ENCODE measurements at regions not wholly inside any gene's neighbourhood (a gene's known extent, or its start where the extent isn't known, plus 50 kb on each side); places are given as distances from the start of the nearest gene placed in this dataset.

GRCh38 chr5:39497322-39497721 is 72.5 kb upstream of the DAB2 start:
- DNase-seq (ENCODE audit: low read depth in 2 of 3, low spot score in 1 of 3) = no peak

DNA sequence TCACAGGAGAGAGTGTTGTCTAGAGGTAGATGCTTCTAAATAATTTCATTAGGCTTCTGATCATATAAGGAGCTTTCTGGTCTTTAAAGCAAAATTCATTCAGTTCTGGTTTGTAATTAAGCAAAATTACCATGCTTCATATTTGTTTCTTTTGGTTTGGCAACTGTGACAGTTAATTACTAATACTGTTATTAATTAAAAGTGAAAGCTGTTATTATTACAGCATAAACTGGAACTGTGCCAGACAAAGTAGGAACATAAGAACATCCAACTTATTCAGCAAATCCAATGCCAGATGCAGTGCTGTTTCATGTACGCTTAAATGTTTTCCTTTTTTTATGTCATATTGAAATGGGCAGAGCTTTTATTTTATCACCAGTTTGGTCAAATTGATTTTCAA is 70.4 kb upstream of the DAB2 start:
- no peak for DNase-seq (ENCODE audit: low read depth in 2 of 3, low spot score in 1 of 3)

- no peak for DNase-seq (ENCODE audit: low read depth in 2 of 3, low spot score in 1 of 3)
Observed at GRCh38 chr5:39494534-39494933, 69.8 kb upstream of the DAB2 start.

DNA sequence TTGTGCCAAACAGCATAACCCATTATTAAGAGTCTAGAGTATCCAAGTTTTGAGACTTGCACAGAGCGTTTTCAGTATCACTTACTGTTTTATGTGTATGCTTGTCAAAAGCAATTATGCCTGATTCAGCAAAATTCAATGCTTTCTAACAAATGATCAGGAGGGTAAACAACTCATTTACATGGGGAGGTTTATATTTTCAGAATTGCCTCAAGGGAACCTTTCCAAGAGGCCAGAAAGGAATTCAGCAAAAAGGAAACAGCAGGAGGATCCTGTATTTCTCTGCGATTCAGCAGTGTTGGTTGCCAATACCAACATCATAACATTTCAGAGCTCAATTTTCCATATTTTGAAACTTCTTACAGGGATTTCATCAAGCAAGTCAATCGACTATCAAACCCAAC is 69.3 kb upstream of the DAB2 start:
- no peak for DNase-seq (ENCODE audit: low read depth in 2 of 3, low spot score in 1 of 3)

DNA sequence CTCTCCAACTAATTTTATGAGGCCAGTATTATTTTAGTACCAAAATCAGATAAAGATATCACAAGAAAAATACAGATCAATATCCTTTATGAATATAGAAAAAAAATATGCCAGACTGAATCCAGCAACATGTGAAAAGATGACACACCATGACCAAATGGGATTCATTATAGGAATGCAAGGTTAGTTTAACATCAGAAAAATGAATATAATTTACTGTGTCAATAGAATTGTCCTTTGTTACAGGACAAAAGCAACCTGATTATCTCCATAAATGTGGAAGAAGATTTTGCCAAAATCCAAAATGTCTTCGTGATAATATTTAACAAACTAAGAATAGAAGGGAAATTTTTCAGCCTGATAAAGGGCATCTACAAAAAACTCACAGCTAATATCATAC is 66.4 kb upstream of the DAB2 start:
- no peak for DNase-seq (ENCODE audit: low read depth in 2 of 3, low spot score in 1 of 3)

GRCh38 chr5:39489263-39489662 is 64.5 kb upstream of the DAB2 start:
- DNase-seq (ENCODE audit: low read depth in 2 of 3, low spot score in 1 of 3) = no peak

GRCh38 chr5:39486790-39487189 is 62.0 kb upstream of the DAB2 start:
- DNase-seq (ENCODE audit: low read depth in 2 of 3, low spot score in 1 of 3) = no peak

DNA sequence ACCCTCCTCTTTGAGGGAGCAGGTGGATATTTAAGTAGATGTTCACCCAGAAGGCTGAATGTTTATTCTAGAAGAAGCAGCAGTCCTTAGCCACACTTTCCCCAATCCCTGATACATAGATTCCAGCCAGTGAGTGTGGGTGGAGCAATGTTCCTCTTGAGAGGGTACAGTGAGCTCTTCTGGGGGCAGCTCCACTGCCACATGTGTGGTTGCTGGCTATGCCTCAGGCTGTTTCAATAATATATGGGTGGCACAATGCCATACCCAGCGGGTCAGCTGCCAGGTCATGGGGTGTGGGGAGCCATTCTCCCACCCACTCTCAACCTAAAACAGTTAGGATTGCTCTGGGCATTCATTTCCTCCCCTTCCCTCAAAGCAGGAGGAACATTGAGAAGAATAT is 61.6 kb upstream of the DAB2 start:
- no peak for DNase-seq (ENCODE audit: low read depth in 2 of 3, low spot score in 1 of 3)

DNA sequence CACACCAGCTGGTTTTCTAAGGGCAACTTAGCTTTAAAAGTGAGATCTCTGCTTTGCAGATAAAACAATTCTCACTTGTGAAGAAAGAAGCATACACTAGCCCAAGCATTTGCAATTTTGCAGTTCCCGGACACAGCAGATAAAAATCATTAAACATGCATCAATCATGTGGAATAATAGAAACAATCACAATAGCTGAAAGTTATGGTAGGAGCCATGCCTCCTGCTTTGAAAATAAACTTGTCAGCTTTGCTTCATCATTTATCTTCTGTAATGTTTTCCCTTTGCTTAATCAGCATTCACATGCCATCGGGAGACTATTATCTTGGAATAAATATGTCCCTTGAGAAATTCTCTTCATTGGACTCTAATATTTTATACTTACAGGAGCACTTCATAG is 60.3 kb upstream of the DAB2 start:
- DNase-seq (ENCODE audit: low read depth in 2 of 3, low spot score in 1 of 3) = no peak

- DNase-seq (ENCODE audit: low read depth in 2 of 3, low spot score in 1 of 3) = no peak
Observed at GRCh38 chr5:39484673-39485072, 59.9 kb upstream of the DAB2 start.

- DNase-seq (ENCODE audit: low read depth in 2 of 3, low spot score in 1 of 3) = no peak
Observed at GRCh38 chr5:39482098-39482497, 57.3 kb upstream of the DAB2 start.

DNA sequence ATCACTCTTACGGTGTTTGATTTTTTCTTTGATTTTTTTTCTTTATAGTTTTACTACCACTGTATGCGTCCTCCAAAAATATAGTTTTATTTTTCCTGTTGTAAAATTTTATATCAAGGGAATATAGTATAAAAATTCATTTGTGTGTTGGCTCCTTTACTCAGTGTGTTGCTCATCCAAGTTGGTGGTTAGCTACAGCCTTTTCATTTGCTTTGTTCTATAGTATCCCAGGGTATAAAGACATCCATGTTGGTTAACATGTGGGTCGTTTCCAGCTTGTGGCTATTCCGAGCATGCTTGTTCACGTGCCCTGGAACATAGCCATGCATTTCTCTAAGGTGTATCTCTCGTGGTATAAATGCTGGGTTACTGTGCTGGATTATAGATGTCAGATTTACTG is 54.8 kb upstream of the DAB2 start:
- no peak for DNase-seq (ENCODE audit: low read depth in 2 of 3, low spot score in 1 of 3)

DNA sequence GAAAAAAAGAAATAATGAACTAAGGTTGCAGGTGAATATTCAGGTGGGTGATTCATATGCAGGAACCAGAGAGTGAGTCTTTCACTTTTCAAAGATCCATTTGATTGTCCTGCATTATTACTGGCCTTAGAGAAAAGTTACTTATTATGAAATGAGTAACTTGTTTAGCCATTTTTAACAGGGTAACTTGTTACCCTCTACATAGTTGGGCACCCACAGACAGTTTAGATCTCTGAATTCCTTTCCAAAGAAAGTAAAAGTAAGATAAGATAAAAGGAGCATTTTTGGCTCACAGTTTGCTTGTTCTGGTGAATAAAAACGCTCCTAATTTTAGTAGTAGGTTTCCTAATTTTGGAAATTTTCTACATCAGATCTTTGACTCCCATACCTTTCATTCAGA is 54.1 kb upstream of the DAB2 start:
- no peak for DNase-seq (ENCODE audit: low read depth in 2 of 3, low spot score in 1 of 3)

GRCh38 chr5:39476843-39477220 is 52.1 kb upstream of the DAB2 start:
- DNase-seq (ENCODE audit: low read depth in 2 of 3, low spot score in 1 of 3) = no peak

GRCh38 chr5:39475881-39476842 is 51.4 kb upstream of the DAB2 start:
- DNase-seq (ENCODE audit: low read depth in 2 of 3, low spot score in 1 of 3) = no peak

DNA sequence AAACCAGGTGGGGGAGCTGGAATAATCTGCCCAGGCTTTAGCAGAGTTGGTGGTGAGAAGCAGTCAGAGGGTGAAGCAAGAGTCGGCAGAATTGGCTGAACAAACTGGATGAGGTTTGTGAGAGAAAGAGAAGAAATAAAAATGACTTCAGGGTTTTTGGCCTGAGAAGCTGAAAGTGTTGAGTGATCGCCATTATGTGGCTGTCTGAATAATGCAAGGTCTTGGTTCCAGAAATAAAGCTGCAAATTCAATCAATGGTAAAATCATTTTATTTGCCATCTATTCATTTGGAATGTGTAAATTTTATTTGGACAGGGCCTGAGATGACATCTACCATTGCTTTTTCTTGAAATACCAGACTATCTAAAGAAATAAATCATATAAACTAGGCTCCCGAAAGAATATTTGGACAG is 50.4 kb upstream of the DAB2 start:
- no peak for DNase-seq (ENCODE audit: low read depth in 2 of 3, low spot score in 1 of 3)
